H1 (cell line): ENCODE measurements at regions not wholly inside any gene's neighbourhood (a gene's known extent, or its start where the extent isn't known, plus 50 kb on each side); places are given as distances from the start of the nearest gene placed in this dataset.

Experiments
- CHD2 ChIP-seq: IDR thresholded peaks from 2 replicates; pipeline ENCODE4 v1.6.1; 2012; ENCODE audit warnings: low read length, improper control_type of control experiment
- EGR1 ChIP-seq: IDR thresholded peaks from 2 replicates; pipeline ENCODE4 v1.6.1; 2011; ENCODE audit warnings: low read depth, low read length, borderline replicate concordance
- POLR2A ChIP-seq, 2 experiments: IDR thresholded peaks; 1 replicate in 1 of 2; 2 replicates in 1 of 2; pipeline ENCODE4 v1.6.1; 2011; ENCODE audit warnings: low read depth in 2 of 2, low read length in 2 of 2, mild to moderate bottlenecking in 2 of 2; ENCODE audit errors: control extremely low read depth in 1 of 2
- SP1 ChIP-seq: IDR thresholded peaks from 2 replicates; pipeline ENCODE4 v1.6.1; 2011; ENCODE audit warnings: low read depth, low read length
- SUZ12 ChIP-seq: fragments of 200-600 bp; sonication (generic); IDR thresholded peaks from 2 replicates; pipeline ENCODE4 v1.6.1; 2012; ENCODE audit warnings: mild to moderate bottlenecking, inconsistent platforms, low read length, moderate library complexity, mixed read lengths
- TAF1 ChIP-seq: IDR thresholded peaks from 2 replicates; pipeline ENCODE4 v1.6.1; 2011; ENCODE audit warnings: mild to moderate bottlenecking, low read depth, low read length
- YY1 ChIP-seq: IDR thresholded peaks from 2 replicates; pipeline ENCODE4 v1.6.1; 2011; ENCODE audit warnings: low read depth, mild to moderate bottlenecking, low read length
- TF ChIP-seq, protein P1 (sequence below), 3 experiments: IDR thresholded peaks; 1 replicate in 2 of 3; 2 replicates in 1 of 3; pipeline versions ENCODE4 v1.5.1 to v1.6.1; 2011; ENCODE audit warnings: low read length in 3 of 3, mild to moderate bottlenecking in 3 of 3, inconsistent platforms in 2 of 3, low read depth in 1 of 3, moderate library complexity in 1 of 3; ENCODE audit not compliant: insufficient read depth in 1 of 3; ENCODE audit errors: control extremely low read depth in 1 of 3
- TF ChIP-seq, protein P2 (sequence below): IDR thresholded peaks from 2 replicates; pipeline ENCODE4 v1.6.1; 2012; ENCODE audit warnings: low read length, inconsistent platforms
- TF ChIP-seq, protein P3 (sequence below): IDR thresholded peaks from 2 replicates; pipeline ENCODE4 v1.6.1; 2012; ENCODE audit warnings: inconsistent platforms

GRCh38 chr11:70569996-70570692 lies 171.8 kb downstream of the CTTN start:
- TF ChIP-seq, protein P1, sequence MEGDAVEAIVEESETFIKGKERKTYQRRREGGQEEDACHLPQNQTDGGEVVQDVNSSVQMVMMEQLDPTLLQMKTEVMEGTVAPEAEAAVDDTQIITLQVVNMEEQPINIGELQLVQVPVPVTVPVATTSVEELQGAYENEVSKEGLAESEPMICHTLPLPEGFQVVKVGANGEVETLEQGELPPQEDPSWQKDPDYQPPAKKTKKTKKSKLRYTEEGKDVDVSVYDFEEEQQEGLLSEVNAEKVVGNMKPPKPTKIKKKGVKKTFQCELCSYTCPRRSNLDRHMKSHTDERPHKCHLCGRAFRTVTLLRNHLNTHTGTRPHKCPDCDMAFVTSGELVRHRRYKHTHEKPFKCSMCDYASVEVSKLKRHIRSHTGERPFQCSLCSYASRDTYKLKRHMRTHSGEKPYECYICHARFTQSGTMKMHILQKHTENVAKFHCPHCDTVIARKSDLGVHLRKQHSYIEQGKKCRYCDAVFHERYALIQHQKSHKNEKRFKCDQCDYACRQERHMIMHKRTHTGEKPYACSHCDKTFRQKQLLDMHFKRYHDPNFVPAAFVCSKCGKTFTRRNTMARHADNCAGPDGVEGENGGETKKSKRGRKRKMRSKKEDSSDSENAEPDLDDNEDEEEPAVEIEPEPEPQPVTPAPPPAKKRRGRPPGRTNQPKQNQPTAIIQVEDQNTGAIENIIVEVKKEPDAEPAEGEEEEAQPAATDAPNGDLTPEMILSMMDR (IDR thresholded peaks at IDR 0.05; ENCODE audit: control extremely low read depth in 1 of 3, insufficient read depth in 1 of 3, low read depth in 1 of 3, low read length in 3 of 3): no peak
- TF ChIP-seq, protein P2, sequence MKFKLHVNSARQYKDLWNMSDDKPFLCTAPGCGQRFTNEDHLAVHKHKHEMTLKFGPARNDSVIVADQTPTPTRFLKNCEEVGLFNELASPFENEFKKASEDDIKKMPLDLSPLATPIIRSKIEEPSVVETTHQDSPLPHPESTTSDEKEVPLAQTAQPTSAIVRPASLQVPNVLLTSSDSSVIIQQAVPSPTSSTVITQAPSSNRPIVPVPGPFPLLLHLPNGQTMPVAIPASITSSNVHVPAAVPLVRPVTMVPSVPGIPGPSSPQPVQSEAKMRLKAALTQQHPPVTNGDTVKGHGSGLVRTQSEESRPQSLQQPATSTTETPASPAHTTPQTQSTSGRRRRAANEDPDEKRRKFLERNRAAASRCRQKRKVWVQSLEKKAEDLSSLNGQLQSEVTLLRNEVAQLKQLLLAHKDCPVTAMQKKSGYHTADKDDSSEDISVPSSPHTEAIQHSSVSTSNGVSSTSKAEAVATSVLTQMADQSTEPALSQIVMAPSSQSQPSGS: no peak
- TF ChIP-seq POLR2A (IDR thresholded peaks at IDR 0.05; ENCODE audit: control extremely low read depth in 1 of 2, low read depth in 2 of 2, low read length in 2 of 2) (no peak), EGR1 (no peak), YY1 (no peak), CHD2 (no peak), SP1 (no peak), SUZ12 (no peak), TAF1 (no peak)
- TF ChIP-seq, protein P3, sequence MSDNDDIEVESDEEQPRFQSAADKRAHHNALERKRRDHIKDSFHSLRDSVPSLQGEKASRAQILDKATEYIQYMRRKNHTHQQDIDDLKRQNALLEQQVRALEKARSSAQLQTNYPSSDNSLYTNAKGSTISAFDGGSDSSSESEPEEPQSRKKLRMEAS: no peak
